HEK293 (cell line): ENCODE measurements at regions not wholly inside any gene's neighbourhood (a gene's known extent, or its start where the extent isn't known, plus 50 kb on each side); places are given as distances from the start of the nearest gene placed in this dataset.
"Not testable (repeated sequence)": the region's sequence is repeated elsewhere in the genome, so short reads cannot be mapped to it uniquely, and the experiment has no call there.

Experiments
- CTCF ChIA-PET: fragments of 350-600 bp; formaldehyde crosslinking; extraction: SDS; loops from one replicate; lab custom pipeline; 2021; ENCODE audit warnings: antibody characterized with exemption; lab: Yijun Ruan, JAX
- POLR2A ChIA-PET: fragments of 300-600 bp; formaldehyde crosslinking; extraction: SDS; loops from one replicate; lab custom pipeline; 2020; ENCODE audit warnings: antibody characterized with exemption, inconsistent platforms; lab: Yijun Ruan, JAX
- H3K27ac ChIP-seq: fragments of 200-500 bp; sonication (Bioruptor generic); 2 replicates; pipeline ENCODE4 v1.5.1; 2014; ENCODE audit warnings: low read depth, low read length, control low read depth, inconsistent platforms; ENCODE audit errors: extremely low read depth
- H3K36me3 ChIP-seq, 2 experiments: fragments of 200-500 bp in 1 of 2; sonication (Bioruptor generic) in 1 of 2; 1 replicate in 1 of 2; 2 replicates in 1 of 2; pipeline ENCODE4 v1.5.1; 2014 to 2017; ENCODE audit warnings: inconsistent platforms in 2 of 2, low read length in 2 of 2; ENCODE audit not compliant: control insufficient read depth in 2 of 2, insufficient read depth in 1 of 2
- H3K4me1 ChIP-seq: fragments of 200-500 bp; sonication (Bioruptor generic); 2 replicates; pipeline ENCODE4 v1.5.1; 2014; ENCODE audit warnings: mild to moderate bottlenecking, low read length, inconsistent platforms; ENCODE audit not compliant: control insufficient read depth, insufficient read depth
- H3K4me3 ChIP-seq: 2 replicates; pipeline ENCODE4 v1.5.1; 2011; ENCODE audit warnings: low read depth, mild to moderate bottlenecking, control low read depth, low read length, moderate library complexity
- H3K9me3 ChIP-seq: fragments of 200-500 bp; sonication (Bioruptor generic); 2 replicates; pipeline ENCODE4 v1.5.1; 2014; ENCODE audit warnings: low read depth, low read length, inconsistent platforms; ENCODE audit not compliant: control insufficient read depth, insufficient read depth
- FEZF1 ChIP-seq: fragments of 450-650 bp; formaldehyde crosslinking; IDR thresholded peaks from 2 replicates; pipeline ENCODE4 v1.5.1; 2016; ENCODE audit warnings: missing biosample characterization, missing genetic modification characterization
- GLI2 ChIP-seq: fragments of 450-650 bp; formaldehyde crosslinking; IDR thresholded peaks from 2 replicates; pipeline ENCODE4; 2017; ENCODE audit warnings: missing biosample characterization, missing genetic modification characterization, low read depth, borderline replicate concordance
- KLF16 ChIP-seq: fragments of 450-650 bp; formaldehyde crosslinking; IDR thresholded peaks from 2 replicates; pipeline ENCODE4 v1.5.1; 2017; ENCODE audit warnings: missing biosample characterization, missing genetic modification characterization
- KLF8 ChIP-seq: fragments of 450-650 bp; formaldehyde crosslinking; IDR thresholded peaks from 2 replicates; pipeline ENCODE4 v1.5.1; 2016; ENCODE audit warnings: missing biosample characterization, missing genetic modification characterization
- OSR2 ChIP-seq: fragments of 450-650 bp; formaldehyde crosslinking; IDR thresholded peaks from 2 replicates; pipeline ENCODE4 v1.5.1; 2016; ENCODE audit warnings: missing biosample characterization, missing genetic modification characterization
- PBX3 ChIP-seq: sonication (generic); formaldehyde crosslinking; IDR thresholded peaks from 2 replicates; pipeline ENCODE4 v1.8.1; 2022; ENCODE audit warnings: mild to moderate bottlenecking, moderate library complexity, missing genetic modification reagents
- PRDM2 ChIP-seq: fragments of 450-650 bp; formaldehyde crosslinking; IDR thresholded peaks from 2 replicates; pipeline ENCODE4 v1.5.1; 2016; ENCODE audit warnings: missing biosample characterization, missing genetic modification characterization, borderline replicate concordance
- TCF7L2 ChIP-seq: IDR thresholded peaks from 2 replicates; pipeline ENCODE4 v1.6.1; 2011; ENCODE audit warnings: low read depth, mild to moderate bottlenecking, inconsistent platforms, low read length, moderate library complexity, borderline replicate concordance
- ZBTB17 ChIP-seq: fragments of 450-650 bp; formaldehyde crosslinking; IDR thresholded peaks from 2 replicates; pipeline ENCODE4 v1.5.1; 2016; ENCODE audit warnings: missing biosample characterization, missing genetic modification characterization
- ZBTB44 ChIP-seq: fragments of 450-650 bp; IDR thresholded peaks from 2 replicates; pipeline ENCODE4 v1.5.1; 2018; ENCODE audit warnings: missing biosample characterization, mild to moderate bottlenecking, missing genetic modification characterization
- ZNF221 ChIP-seq: fragments of 450-650 bp; formaldehyde crosslinking; IDR thresholded peaks from 2 replicates; pipeline ENCODE4 v1.5.1; 2017; ENCODE audit warnings: missing biosample characterization, missing genetic modification characterization, borderline replicate concordance
- ZNF248 ChIP-seq: fragments of 450-650 bp; formaldehyde crosslinking; IDR thresholded peaks from 2 replicates; pipeline ENCODE4 v1.5.1; 2017; ENCODE audit warnings: missing biosample characterization, missing genetic modification characterization
- ZNF292 ChIP-seq: fragments of 450-650 bp; formaldehyde crosslinking; IDR thresholded peaks from 2 replicates; pipeline ENCODE4 v1.5.1; 2016; ENCODE audit warnings: low read depth, missing biosample characterization, missing genetic modification characterization, borderline replicate concordance
- ZNF548 ChIP-seq: fragments of 450-650 bp; formaldehyde crosslinking; IDR thresholded peaks from 2 replicates; pipeline ENCODE4 v1.5.1; 2016; ENCODE audit warnings: missing biosample characterization, missing genetic modification characterization
- ZNF560 ChIP-seq: fragments of 450-650 bp; formaldehyde crosslinking; IDR thresholded peaks from 2 replicates; pipeline ENCODE4 v1.5.1; 2017; ENCODE audit warnings: missing biosample characterization, missing genetic modification characterization, borderline replicate concordance
- ZNF585B ChIP-seq: fragments of 450-650 bp; formaldehyde crosslinking; IDR thresholded peaks from 2 replicates; pipeline ENCODE4 v1.5.1; 2016; ENCODE audit warnings: missing biosample characterization, missing genetic modification characterization
- ZNF610 ChIP-seq: fragments of 450-650 bp; formaldehyde crosslinking; IDR thresholded peaks from 2 replicates; pipeline ENCODE4 v1.5.1; 2016; ENCODE audit warnings: missing biosample characterization, missing genetic modification characterization, borderline replicate concordance
- ZSCAN23 ChIP-seq: fragments of 450-650 bp; formaldehyde crosslinking; IDR thresholded peaks from 2 replicates; pipeline ENCODE4 v1.5.1; 2016; ENCODE audit warnings: missing biosample characterization, missing genetic modification characterization
- TF ChIP-seq, protein P1 (sequence below): fragments of 450-650 bp; formaldehyde crosslinking; IDR thresholded peaks from 2 replicates; pipeline ENCODE4 v1.5.1; 2016; ENCODE audit warnings: missing biosample characterization, missing genetic modification characterization
- TF ChIP-seq, protein P2 (sequence below): fragments of 450-650 bp; formaldehyde crosslinking; IDR thresholded peaks from 2 replicates; pipeline ENCODE4 v1.5.1; 2017; ENCODE audit warnings: missing biosample characterization, missing genetic modification characterization
- TF ChIP-seq, protein P3 (sequence below): fragments of 450-650 bp; formaldehyde crosslinking; IDR thresholded peaks from 2 replicates; pipeline ENCODE4 v1.5.1; 2016; ENCODE audit warnings: missing biosample characterization, missing genetic modification characterization

- no peak for TF ChIP-seq PRDM2 (tag by site-specific recombination)
- TF ChIP-seq PBX3 (CRISPR knock-in tag) = no peak
- TF ChIP-seq TCF7L2 = no peak
- TF ChIP-seq ZNF585B (tag by site-specific recombination) = no peak
These were observed 1666.9 kb upstream of the CELF4 start (continued) for GRCh38 chr18:39232490-39232889.

DNA sequence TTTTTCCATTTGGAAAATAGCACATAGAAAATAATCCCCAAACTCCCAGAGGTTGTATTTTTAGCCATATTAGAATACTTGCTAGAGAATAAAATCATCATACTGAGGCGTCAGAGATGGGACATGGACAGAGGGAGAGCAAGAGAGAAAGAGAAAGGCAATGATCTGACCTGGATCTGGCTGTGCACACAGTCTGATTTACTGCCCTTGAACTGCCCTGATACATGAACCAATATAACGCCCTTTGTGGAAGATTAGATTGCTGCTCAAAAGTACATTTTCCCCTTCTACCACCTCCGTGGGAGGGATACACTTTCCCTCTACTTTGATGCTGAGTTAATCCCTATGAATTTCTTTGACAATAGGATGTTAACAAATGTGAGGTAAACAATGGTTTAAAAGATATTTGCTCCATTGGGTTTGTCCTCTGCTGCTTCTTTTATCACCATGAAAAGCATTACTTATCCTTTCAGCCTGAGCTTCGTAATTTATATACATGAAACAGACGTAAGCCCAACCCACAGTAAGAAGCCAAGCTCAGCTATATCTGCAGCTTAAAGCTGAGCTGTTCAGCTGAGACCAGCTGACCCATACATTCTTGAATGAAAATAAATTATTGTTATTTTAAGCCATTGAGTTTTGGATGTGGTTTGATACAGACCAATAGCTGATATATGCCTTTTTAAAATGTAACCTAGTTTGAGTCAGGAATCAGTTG, 1664.6 kb upstream of the CELF4 start:
- Histone ChIP-seq H3K36me3 (no peaks in the 10 kb centered on the region), H3K4me1 (no peaks in the 10 kb centered on the region), H3K27ac (no peak overlapping the region), H3K4me3 (no peak overlapping the region), H3K9me3 (no peaks in the 10 kb centered on the region)
- no peak for TF ChIP-seq FEZF1
- TF ChIP-seq ZBTB17 (tag by site-specific recombination) = no peak
- TF ChIP-seq, protein P1, sequence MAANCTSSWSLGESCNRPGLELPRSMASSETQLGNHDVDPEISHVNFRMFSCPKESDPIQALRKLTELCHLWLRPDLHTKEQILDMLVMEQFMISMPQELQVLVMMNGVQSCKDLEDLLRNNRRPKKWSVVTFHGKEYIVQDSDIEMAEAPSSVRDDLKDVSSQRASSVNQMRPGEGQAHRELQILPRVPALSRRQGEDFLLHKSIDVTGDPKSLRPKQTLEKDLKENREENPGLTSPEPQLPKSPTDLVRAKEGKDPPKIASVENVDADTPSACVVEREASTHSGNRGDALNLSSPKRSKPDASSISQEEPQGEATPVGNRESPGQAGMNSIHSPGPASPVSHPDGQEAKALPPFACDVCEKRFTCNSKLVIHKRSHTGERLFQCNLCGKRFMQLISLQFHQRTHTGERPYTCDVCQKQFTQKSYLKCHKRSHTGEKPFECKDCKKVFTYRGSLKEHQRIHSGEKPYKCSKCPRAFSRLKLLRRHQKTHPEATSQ (tag by site-specific recombination) = no peak
- TF ChIP-seq, protein P2, sequence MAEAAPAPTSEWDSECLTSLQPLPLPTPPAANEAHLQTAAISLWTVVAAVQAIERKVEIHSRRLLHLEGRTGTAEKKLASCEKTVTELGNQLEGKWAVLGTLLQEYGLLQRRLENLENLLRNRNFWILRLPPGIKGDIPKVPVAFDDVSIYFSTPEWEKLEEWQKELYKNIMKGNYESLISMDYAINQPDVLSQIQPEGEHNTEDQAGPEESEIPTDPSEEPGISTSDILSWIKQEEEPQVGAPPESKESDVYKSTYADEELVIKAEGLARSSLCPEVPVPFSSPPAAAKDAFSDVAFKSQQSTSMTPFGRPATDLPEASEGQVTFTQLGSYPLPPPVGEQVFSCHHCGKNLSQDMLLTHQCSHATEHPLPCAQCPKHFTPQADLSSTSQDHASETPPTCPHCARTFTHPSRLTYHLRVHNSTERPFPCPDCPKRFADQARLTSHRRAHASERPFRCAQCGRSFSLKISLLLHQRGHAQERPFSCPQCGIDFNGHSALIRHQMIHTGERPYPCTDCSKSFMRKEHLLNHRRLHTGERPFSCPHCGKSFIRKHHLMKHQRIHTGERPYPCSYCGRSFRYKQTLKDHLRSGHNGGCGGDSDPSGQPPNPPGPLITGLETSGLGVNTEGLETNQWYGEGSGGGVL (tag by site-specific recombination) = no peak
- TF ChIP-seq ZNF548 (tag by site-specific recombination) = no peak
- no peak for TF ChIP-seq GLI2
- TF ChIP-seq KLF16 (tag by site-specific recombination) = no peak
- TF ChIP-seq ZNF221 (tag by site-specific recombination) = no peak
- TF ChIP-seq ZBTB44 = no peak
- no peak for TF ChIP-seq ZNF292 (tag by site-specific recombination)
- TF ChIP-seq KLF8 = no peak
- no peak for TF ChIP-seq ZNF560 (tag by site-specific recombination)
- no peak for TF ChIP-seq ZSCAN23 (tag by site-specific recombination)
- no peak for TF ChIP-seq OSR2 (tag by site-specific recombination)
- TF ChIP-seq, protein P3, sequence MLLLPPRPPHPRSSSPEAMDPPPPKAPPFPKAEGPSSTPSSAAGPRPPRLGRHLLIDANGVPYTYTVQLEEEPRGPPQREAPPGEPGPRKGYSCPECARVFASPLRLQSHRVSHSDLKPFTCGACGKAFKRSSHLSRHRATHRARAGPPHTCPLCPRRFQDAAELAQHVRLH (tag by site-specific recombination) = no peak
- TF ChIP-seq ZNF248 (tag by site-specific recombination) = no peak
- TF ChIP-seq ZNF610 (tag by site-specific recombination) = no peak
- ChIA-PET POLR2A (no interaction called here), CTCF (interaction anchor here (0.6 kb wide), 1 partner anchor 929 kb away, joined by 3 read pairs; no protein-coding TSS in a partner anchor)

GRCh38 chr18:39227769-39228168, 1662.2 kb upstream of the CELF4 start:
- CTCF ChIA-PET = interaction anchor here (0.7 kb wide), 1 partner anchor 675 kb away, joined by 3 read pairs; no protein-coding TSS in a partner anchor

More at GRCh38 chr18:39227769-39228168, 1662.2 kb upstream of the CELF4 start:
- H3K27ac ChIP-seq, H3K4me1 ChIP-seq, POLR2A ChIA-PET, H3K4me3 ChIP-seq, H3K9me3 ChIP-seq, H3K36me3 ChIP-seq: not testable (repeated sequence)
